ENCODE measurements at regions not wholly inside any gene's neighbourhood (a gene's known extent, or its start where the extent isn't known, plus 50 kb on each side); places are given as distances from the start of the nearest gene placed in this dataset.
"Not testable (repeated sequence)": the region's sequence is repeated elsewhere in the genome, so short reads cannot be mapped to it uniquely, and the experiment has no call there.

DNA sequence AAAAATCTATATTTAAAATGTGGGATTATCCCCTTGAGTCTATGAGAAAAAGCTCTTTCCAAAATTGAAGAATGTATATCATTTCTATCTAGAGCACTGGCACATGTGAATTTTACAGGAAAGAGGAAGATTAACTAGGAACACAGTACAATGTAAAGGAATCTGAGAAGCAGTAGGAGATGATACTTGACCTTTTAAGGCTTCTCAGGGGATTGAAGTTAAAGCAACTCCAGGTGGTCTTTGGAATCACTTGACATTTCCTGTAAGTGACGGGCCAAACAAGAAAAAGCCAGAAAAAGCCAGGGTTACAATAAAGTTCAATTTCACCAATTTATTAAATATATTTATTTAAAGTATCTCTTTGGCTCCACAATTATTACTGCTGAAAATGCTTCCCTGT, 1373.9 kb downstream of the OLFM4 start:
- no peak overlapping the region for H3K4me3 ChIP-seq (ENCODE audit: low read depth, low read length)
- DNase-seq (ENCODE audit: low read depth) = no peak
- TF ChIP-seq, protein P1, sequence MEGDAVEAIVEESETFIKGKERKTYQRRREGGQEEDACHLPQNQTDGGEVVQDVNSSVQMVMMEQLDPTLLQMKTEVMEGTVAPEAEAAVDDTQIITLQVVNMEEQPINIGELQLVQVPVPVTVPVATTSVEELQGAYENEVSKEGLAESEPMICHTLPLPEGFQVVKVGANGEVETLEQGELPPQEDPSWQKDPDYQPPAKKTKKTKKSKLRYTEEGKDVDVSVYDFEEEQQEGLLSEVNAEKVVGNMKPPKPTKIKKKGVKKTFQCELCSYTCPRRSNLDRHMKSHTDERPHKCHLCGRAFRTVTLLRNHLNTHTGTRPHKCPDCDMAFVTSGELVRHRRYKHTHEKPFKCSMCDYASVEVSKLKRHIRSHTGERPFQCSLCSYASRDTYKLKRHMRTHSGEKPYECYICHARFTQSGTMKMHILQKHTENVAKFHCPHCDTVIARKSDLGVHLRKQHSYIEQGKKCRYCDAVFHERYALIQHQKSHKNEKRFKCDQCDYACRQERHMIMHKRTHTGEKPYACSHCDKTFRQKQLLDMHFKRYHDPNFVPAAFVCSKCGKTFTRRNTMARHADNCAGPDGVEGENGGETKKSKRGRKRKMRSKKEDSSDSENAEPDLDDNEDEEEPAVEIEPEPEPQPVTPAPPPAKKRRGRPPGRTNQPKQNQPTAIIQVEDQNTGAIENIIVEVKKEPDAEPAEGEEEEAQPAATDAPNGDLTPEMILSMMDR (conservative IDR thresholded peaks at IDR 0.05; ENCODE audit: low read depth, low read length) = no peak

DNA sequence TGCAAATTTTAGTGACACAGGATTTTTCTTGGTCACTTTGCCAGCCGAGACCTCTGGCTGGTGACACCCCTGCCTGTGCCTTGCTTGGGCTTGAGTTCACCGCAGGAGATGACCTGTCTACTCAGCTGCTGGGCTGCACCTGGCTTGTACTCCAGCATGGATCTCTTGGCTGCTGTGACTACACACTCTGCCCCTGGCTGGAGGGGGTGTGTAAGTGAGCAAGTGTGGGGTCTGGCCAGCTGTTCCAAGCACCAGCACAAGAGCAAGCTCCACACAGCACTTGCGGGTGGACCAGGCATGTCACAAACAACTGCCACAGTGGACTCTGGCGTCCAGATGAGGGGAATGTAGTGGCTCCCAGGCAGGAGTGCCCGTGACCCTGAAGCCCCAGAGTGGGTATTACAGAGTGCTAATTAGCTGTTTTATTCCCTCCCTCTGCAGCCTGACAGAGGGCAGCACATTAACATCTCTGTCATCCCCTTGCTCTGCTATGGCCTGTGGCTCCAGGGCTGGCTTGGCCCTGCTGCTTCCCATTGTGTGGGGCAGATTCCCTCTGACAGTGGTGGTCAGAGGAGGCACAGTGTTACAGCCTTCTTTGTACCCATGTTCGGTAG, 1387.2 kb downstream of the OLFM4 start:
- no peak overlapping the region for H3K4me3 ChIP-seq (ENCODE audit: low read depth, low read length)
- DNase-seq (ENCODE audit: low read depth) = no peak
- TF ChIP-seq, protein P1 (conservative IDR thresholded peaks at IDR 0.05; ENCODE audit: low read depth, low read length) = no peak

DNA sequence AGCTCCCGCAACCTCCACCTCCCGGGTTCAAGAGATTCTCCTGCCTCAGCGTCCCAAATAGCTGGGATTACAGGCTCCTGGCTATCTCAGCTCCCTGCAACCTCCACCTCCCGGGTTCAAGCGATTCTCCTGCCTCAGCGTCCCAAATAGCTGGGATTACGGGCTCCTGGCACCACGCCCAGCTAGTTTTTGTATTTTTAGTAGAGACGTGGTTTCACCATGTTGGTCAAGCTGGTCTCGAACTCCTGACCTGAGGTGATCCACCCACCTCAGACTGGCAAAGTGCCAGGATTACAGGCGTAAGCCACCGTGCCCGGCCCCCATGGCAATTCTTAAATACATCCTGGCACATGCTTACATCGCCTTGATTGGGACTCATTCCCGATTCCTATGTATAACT, 1394.3 kb downstream of the OLFM4 start:
- not testable (repeated sequence) for H3K4me3 ChIP-seq (ENCODE audit: low read depth, low read length); DNase-seq (ENCODE audit: low read depth)

- no peak overlapping the region for H3K4me3 ChIP-seq (ENCODE audit: low read depth, low read length)
- TF ChIP-seq, protein P1 (conservative IDR thresholded peaks at IDR 0.05; ENCODE audit: low read depth, low read length) = no peak
- DNase-seq (ENCODE audit: low read depth) = no peak
Observed at GRCh38 chr13:54424344-54424743, 1395.7 kb downstream of the OLFM4 start.

- TF ChIP-seq, protein P1 (conservative IDR thresholded peaks at IDR 0.05; ENCODE audit: low read depth, low read length) = no peak
- H3K4me3 ChIP-seq (ENCODE audit: low read depth, low read length) = no peak overlapping the region
- DNase-seq (ENCODE audit: low read depth) = no peak
Observed at GRCh38 chr13:54433493-54434206, 1405.0 kb downstream of the OLFM4 start.

DNA sequence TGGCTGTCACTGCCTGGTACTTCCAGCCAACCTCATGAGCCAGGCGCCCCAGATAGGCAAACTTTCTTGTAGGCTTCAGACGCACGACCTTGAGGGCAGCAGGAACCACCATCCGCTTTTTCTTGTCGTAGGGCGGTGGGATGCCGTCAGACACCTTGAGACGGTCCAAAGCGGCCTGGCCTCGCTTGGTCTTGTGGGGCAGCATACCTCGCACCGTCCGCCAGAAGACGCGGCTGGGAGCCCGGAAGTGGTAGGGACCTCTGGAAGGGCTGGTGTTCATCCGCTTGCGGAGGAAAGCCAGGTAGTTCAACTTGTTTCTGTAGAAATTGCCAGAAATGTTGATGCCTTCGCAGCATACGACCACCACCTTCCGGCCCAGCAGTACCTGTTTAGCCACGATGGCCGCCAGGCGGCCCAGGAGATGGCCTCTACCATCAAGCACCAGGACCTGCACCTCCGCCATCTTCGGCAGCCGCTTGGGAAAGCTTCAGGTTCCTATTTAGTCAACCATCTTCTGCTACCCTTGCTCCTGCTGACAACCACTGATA, 1412.3 kb downstream of the OLFM4 start:
- DNase-seq (ENCODE audit: low read depth); H3K4me3 ChIP-seq (ENCODE audit: low read depth, low read length): not testable (repeated sequence)

GRCh38 chr13:54445453-54445852, 1416.8 kb downstream of the OLFM4 start:
- TF ChIP-seq, protein P1 (conservative IDR thresholded peaks at IDR 0.05; ENCODE audit: low read depth, low read length) = no peak
- DNase-seq (ENCODE audit: low read depth) = no peak
- no peak overlapping the region for H3K4me3 ChIP-seq (ENCODE audit: low read depth, low read length)

DNA sequence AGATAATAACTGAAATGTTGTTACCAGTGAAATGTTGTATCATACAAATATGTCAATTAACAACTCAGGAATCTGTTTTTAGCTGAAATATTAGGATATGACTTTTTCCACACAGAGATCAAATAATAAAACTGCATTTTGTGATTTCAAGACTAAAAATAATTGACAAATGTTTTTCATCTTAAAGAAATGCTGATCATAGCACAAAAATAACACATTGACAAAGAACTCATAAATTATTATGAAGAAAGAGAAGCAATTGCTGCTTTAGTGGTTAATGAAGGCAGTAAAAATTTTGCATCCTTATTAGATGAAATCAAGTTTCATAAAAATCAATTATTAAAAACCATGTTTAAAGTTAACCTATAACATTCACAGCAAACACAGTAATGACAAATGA, 1417.3 kb downstream of the OLFM4 start:
- H3K4me3 ChIP-seq (ENCODE audit: low read depth, low read length) = no peak overlapping the region
- no peak for DNase-seq (ENCODE audit: low read depth)
- TF ChIP-seq, protein P1 (conservative IDR thresholded peaks at IDR 0.05; ENCODE audit: low read depth, low read length) = no peak

Measured in epithelial cell of proximal tubule (primary cell).